Activated effector memory CD4-positive, alpha-beta T cell treated with anti-CD3 and anti-CD28 coated beads, Interleukin-2, amount 50 U/mL, for 16 hours (primary cell): ENCODE measurements at regions not wholly inside any gene's neighbourhood (a gene's known extent, or its start where the extent isn't known, plus 50 kb on each side); places are given as distances from the start of the nearest gene placed in this dataset.

Source experiments
- DNase-seq: peaks from one replicate; pipeline ENCODE4 v3.0.0-alpha.2; 2020

DNA sequence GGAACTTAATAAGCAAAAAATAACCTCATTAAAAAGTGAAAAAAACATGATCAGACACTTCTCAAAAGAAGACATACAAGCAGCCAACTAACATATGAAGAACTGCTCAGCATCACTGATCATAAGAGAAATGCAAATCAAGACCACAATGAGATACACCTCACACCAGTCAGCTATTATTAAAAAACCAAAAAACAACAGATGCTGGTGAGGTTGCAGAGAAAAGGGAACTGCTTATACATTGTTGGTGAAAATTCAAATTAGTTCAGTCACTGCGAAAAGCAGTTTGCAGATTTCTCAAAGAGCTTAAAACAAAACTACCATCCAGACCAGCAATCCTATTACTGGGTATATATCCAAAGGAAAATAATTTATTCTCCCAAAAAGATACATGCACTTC, 513.3 kb downstream of the MDFIC start:
- DNase-seq = no peak

DNA sequence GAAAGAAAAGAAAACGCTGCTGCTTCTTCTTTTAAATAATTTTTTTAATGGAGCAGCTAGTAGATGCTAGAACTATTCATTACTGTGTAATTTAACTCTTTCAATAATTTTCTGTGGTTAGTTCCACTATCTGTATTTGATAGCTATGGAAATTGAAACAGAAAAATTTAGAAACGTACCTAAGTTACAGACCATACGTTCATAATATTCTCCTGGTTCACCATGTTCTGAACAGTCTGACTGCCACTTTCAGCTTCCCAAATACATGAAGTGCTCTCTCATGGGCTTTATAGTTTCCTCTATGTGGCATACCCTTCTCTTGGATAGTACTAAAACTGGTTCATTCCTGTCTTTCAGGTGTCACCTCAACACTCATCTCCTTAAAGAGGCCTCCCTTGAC, 508.0 kb downstream of the MDFIC start:
- no peak for DNase-seq

DNA sequence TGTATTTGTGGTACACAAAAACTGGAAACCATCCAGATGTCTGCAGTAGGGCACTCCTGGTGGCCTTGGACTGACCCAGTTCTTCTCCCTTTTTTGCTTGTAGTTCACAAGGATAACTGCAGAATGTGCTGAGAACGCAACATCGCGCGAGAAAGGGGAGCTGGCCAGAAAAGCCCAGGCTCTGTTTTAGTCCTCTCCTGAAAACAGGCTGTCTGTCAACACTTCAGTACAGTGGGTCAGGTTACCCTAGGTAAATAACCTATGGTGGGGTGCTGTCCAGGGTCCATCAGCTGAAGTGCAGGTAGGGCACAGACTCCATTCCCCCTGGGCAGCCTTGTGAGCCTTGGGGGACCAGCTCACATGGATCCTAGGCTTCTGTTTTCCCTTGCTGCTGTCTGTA, 495.8 kb downstream of the MDFIC start:
- no peak for DNase-seq

DNA sequence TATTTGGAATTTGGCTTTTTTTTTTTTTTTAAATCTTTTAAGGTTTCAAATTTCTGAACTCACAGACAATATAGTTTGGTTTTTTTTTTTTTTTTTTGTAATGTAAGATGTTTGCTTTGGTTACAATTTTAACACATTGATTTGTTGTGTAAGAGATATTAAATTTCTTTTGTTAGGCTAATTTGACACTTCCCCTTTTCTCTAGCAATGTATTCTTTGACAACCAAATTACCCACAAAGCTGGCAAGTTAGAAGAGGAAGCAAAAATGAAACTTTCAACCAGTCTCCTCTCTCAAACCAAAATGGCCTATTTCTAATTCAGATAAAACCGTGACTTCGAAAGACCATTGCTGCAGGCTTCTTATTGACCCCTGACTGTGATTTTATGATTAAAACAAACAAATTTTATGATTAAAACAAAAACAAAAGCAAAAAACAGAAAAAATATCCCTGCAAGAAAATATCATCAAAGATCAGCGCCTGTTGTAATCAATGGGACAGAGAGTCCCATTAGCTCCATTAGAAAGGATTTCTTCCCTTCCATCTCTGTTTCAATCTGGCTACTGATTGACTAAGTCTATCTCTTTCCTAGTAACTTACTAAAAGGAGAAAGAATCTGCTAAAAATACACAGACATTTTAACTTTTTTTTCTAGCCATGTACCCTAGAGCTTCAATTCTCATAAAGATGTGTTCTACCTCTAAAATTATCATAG, 489.2 kb downstream of the MDFIC start:
- DNase-seq = no peak

DNA sequence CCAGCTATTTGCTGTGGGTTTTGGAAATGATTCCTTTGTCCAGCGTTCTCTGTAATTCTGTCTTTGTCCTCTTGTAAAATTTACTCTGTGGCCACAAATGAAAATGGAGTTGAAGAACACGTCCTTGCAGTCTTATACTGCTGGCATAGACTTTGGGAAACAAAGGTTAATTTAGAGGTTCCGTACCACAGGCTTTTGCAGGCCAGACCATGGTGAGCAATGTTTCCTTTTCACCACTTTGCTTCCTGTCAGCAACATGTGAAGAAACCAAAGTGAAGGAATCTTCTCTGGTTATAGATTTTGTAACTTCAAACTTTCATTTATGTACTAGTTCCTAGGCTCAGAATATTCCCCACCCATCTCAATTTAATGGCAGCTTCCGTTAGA, 488.5 kb downstream of the MDFIC start:
- no peak for DNase-seq

DNA sequence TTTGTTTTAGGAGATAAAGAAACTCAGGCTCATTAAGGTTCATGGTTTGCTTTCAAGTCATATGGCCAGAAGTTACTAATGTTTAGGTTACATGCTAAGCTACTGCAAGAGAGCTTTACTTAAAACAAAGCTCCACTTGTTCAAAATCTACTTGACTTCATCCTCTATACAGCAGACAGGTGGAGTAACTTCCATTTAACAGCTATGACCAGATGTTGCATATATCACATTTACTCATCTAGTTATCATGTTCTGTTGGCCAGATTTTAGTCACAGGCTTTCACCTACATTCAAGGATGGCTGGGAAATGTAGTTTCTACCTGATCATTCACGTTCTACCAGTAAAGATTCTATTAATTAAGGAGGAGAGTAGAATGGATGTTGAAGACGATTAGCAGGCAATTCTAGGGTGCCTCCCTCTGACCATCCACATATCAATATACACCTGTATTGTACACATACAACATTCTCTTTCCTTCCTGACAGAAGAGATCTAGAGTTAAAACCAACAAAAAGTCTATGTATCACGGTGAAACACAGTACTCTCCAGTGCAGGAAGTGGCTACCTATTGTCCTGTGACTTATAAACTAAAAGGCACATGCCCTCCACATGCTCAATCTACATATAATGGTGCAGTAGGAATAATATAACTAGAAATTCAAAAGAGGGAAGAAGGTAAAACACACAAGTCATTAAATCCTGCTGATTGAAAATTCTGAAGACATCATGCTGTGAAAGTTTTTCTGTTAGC, 488.0 kb downstream of the MDFIC start:
- DNase-seq = no peak

DNA sequence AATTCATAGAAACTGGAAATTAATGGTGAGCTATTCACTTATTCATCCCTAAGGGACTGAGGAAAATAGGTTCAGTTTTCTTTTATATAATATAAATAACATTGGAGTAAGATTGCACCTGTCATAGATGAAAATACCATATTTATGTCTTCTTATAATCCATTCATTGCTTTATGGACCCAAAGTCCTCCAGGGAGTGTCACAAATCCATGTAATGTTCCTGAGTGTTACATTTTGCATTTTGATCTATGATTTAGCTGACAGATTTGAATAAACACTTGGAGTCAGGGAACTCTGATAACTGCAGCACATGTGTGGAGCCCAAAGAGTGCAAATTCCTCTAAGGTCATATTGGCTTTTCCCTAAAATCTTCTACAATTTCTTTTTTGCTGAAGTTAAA, 484.3 kb downstream of the MDFIC start:
- DNase-seq = no peak

DNA sequence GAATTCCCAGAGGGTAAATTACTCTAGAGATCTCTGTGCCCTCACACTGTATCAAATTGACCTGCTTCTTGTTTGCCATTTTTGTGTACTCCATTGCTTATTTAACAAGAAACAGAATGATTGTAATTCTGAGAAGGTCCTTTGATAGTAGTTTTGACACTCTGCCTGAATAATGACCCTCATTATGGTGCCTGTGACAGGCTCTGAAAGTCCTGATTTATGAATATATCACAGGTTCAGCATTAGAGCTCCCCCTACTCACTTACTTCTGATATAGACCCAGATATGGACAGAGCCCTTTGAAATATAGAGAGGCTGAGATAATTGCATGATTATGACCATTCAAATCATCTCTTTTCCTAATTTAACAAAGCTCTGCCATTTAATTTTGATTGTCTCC, 465.2 kb downstream of the MDFIC start:
- DNase-seq = no peak

DNA sequence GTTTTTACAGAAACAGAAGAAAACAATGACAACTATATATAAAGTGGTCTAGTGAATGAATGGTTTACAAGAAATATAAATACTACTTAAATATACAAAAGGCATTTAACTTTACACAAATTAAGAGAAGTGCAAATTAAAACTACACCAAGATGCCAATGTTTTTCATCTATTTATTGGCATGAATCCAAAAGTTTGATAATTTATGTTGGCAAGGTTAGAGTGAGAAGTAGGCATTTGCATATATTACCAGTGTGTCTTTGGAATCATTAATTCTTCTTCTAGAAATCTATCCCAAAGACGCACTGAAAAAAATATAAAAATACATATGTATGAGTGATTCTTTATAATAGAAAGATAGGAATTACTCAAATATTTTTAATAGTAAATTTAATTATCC, 457.4 kb downstream of the MDFIC start:
- no peak for DNase-seq

DNA sequence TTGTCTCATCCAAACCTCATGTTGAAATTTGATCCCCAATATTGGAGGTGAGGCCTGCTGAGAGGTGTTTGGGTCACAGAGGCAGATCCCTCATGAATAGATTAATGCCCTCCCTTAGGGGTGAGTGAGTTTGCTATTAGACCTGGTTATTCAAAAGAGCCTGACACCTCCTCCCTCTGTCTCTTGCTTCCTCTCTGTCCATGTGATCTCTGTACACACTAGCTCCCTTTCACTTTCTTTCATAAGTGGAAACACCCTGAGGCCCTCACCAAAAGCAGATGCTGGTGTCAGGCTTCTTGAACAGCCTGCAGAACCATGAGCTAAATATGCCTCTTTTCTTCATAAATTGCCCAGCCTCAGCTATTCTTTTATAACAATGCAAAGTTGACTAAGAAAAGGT, 447.1 kb downstream of the MDFIC start:
- no peak for DNase-seq

DNA sequence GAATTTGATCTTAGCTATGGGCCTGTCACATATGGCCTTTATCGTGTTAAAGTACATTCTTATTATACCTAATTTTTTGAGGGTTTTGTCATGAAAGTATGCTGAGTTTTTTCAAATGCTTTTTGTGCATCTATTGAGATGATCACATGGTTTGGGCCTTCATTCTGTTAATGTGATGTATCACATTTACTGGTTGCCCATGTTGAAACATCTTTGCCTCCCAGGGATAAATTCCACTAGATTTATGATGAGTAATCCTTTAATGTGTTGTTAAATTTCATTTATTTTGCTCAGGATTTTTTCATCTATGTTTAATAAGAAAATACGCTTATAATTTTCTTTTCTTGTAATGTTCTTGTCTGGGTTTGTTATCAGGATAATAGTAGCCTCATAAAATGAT, 442.0 kb downstream of the MDFIC start:
- DNase-seq = no peak

DNA sequence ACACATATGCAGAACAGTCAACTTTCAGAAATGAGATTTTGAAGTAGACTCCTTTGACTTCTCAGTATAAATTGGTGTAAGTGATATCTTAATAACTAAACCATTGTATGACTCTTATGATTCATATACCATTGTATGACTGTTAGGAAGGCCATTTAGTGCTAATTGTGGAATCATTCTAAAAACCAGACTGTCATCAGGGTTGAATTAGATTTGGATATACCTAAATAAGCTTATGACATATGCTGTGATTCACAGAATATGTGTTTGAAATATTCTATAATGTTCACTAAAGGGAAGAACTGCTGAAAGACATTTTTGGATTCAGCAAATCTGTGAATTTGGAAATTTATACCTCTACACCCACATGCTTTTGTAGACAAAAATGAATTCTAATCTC, 438.1 kb downstream of the MDFIC start:
- no peak for DNase-seq

DNA sequence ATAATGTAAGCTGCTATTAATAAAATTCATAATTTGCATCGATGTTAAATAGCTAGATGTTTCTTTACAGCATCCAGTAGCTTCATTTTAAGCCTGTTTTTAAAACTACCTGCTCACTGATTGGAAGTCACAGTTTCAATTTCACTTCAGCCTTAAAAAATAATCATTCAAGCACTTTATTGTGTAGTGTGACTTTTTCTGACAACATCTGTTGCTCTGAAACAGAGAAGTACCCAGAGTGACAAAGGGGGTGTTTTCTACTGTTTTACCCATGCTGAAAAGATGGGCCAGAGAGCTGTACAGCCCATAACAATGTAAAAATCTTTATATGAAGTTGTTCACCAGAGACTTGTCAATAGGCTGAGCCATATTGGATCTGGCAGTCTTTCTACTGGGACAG, 437.2 kb downstream of the MDFIC start:
- DNase-seq = no peak

DNA sequence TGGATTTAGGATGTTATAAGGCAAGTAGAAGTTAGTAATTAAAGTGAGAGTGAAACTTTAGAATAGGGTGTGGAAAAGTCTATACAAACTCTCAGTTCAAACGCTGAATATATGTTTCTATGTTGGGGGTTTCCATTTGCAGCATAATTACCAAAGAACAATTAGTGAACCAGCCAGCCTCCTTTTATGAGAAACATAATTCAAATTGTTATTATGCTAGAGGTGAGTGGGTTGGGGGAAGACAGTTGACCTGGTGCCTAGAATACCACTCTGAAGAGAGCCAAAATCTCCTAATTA, 435.8 kb downstream of the MDFIC start:
- no peak for DNase-seq

DNA sequence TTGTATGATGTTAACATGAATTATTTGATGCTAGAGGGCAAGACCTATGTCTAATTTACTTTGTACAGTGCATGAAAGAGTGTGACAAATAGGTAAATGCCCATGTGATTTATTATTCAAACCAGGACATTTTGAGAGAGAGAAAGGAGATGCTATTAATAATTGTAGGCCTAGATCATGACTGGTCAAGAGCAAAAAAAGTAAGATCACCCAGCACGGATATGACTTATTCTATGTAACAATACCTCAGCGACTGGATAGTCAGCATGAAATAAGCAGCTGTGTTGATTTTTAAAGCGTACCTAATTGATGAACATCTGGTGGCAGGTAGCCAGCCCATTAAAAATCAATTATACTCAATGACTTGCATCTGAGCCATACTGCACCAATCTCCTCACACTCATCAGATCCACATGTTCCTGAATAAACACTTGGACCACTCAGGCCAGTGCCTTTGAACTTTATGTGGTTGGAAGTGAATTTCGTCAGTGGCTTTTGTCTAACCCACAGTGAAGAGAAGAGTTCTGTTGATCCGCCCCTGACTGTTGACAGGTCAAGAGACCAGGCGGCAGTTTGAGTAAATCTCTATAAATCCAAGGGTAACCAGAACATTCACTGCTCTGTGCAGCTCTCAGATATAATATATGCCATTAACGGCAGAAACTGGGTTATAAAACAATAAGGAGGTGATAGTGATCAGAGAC, 435.3 kb downstream of the MDFIC start:
- no peak for DNase-seq

DNA sequence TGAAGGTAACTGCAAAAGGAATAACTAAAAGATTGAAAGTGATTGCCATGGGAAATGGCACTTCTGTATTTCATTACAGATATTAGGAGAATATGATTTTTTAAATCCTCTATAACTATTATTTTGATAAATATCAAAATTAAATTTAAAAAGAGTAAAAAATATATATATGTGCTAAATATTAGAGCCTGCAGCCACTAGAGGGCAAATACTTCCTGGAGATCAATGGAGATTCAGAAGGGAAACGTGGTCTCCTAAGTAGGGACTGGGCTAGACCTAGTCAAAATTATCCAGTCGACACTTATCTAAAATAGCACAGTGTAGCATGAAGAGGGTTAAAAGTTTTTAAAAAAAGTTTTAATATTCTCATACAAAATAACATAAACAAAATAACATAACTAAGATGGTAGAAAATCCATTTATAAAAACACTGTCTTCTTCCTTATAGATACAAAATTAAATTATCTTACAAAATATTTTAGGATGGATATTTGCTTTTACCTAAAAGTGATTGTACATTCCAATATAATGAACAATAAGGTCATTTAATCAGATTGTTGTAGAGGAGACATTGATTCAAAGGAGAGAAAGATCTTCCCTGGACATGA, 434.3 kb downstream of the MDFIC start:
- DNase-seq = no peak

DNA sequence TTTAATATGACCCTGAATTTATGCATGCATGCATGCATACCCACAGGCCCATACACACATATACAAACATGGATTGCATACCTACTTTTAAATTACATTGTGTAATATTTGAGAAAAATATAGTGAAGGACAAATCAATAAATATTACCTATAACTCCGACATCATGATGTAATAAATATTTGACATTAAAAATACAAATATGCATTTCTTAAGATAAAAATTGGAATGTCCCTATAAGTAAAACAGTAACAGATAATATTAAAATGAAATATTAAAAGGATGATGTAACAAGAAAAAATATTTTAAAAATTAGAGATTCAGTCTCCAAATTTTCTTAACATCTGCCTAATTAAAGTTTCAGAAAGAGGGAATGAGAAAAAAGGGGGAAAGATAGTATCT, 433.0 kb downstream of the MDFIC start:
- no peak for DNase-seq

DNA sequence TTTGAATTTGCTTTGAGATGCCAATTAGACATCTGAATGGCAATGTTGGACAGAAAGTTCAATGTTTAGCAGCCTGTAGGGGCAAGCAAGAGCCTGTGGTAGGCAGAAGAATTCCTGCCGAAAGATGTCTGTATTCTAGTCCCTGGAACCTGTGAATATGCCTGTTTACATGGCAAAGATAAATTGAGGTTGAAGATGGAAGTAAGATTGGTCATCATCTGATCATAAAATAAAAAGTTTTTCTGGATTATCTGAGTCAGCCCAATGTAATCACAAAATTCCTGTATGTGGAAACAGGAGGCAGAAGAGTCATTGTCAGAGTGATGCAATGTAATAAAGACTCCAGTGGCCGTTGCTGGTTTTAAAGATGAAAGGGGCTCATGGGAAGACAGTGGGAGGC, 430.5 kb downstream of the MDFIC start:
- no peak for DNase-seq

DNA sequence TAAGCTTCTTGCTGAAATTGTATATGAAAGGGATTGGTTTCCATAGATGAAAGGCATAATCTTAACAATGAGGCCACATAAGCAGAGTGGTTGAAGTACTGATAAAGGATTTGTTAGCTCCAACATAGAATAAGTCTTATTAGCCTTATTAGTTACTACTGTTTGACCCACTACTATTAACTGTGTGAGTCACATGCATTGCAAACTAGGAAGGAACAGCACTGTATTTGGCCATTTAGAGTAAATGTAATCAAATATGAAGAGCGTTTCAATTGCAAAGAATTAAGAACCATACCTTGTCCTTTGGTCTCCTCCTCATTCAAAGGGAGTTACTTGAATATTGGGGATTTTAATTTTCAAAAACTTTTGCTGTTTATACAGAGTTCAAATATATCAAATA, 428.9 kb downstream of the MDFIC start:
- no peak for DNase-seq

DNA sequence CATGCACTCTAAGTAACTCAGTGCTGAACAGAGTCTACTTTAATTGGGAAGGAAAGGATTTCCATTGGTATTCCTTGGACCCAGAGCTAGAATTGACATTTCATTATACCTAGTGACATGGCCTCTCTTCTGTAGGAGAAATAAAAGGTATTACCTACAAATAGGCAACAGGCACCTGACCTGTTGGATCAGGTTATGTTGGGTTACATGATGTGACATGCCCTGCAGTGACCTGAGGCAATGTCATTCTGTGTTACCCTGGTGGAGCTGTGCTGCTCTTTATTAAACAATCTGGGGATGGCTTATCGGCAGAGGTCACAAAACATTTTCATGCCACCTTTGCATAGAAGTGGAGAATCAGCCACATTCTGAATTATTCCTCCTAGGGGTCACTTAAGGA, 427.7 kb downstream of the MDFIC start:
- DNase-seq = no peak

DNA sequence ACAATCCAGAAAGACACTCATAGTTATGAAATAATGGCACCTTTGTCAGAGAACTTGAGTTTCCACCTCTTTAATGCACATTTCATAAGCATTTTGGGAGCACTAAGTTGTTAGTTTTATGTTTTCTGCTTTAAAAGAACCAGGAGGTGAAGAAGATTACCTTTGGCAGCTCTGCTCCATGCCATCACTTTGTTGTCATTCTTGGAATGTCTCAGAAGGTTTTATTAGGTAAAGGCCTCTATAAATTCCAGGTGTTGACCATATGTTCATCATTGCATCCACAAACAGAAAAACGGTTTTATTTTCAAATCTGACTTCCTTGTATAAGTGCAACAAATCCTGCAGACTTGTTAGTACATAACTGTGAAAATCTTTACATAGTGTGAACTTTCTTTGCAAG, 424.8 kb downstream of the MDFIC start:
- DNase-seq = no peak

DNA sequence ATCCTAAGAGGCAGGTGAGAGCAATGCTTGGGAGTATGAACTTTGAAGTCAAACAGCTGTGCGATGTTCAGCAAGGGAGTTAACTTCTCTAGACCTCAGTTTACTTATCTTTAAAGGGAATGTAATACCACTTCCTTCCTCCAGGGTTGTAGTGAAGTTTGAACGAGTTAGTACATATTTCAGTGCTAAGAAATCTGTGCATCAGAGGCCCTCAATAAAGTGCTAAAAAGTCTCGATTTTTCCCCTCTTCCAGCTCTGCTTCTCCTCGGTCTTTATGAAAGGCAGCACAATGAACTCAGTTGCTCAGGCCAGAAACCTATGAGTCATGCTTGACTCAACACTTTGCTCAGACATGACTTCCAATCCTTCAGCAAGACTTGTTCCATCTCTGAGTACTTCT, 418.9 kb downstream of the MDFIC start:
- no peak for DNase-seq

DNA sequence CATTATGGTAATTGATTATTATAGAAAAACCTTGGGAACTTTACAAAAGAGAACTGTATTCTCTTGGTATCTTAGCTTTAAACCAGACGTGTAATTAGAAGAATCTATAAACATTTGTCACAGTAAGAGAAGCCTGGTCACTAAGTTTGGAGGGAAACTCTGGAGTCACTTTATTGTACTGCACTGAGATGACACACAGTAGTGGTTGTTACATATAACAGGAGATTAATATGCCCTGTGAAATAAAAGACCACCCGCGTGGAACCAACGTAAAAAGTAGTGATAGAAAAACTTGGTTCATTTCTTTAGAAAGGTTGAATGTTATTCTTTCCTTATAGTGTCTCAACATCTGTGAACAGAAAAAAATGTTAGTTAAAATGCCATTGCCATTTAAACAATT, 416.1 kb downstream of the MDFIC start:
- DNase-seq = no peak

DNA sequence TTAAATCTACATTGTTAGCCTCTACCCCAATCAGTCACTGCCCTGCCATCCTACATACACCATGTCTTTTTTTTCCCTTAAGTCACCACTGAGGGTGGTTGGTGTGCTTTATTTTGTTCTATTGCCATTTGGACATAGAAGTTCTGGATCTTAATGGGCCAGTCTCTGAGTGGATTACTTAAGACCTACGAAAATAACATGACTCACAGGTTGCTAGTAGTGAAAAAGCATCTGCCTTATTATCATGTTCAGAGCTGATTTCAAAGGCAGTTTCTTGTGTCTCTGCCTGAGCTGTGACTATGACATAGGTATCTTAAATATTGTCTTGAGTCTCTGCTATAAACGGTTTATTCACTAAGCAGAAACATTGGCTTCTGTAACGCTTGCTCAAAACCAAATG, 410.8 kb downstream of the MDFIC start:
- no peak for DNase-seq
